ENCODE measurements at regions not wholly inside any gene's neighbourhood (a gene's known extent, or its start where the extent isn't known, plus 50 kb on each side); places are given as distances from the start of the nearest gene placed in this dataset.

DNA sequence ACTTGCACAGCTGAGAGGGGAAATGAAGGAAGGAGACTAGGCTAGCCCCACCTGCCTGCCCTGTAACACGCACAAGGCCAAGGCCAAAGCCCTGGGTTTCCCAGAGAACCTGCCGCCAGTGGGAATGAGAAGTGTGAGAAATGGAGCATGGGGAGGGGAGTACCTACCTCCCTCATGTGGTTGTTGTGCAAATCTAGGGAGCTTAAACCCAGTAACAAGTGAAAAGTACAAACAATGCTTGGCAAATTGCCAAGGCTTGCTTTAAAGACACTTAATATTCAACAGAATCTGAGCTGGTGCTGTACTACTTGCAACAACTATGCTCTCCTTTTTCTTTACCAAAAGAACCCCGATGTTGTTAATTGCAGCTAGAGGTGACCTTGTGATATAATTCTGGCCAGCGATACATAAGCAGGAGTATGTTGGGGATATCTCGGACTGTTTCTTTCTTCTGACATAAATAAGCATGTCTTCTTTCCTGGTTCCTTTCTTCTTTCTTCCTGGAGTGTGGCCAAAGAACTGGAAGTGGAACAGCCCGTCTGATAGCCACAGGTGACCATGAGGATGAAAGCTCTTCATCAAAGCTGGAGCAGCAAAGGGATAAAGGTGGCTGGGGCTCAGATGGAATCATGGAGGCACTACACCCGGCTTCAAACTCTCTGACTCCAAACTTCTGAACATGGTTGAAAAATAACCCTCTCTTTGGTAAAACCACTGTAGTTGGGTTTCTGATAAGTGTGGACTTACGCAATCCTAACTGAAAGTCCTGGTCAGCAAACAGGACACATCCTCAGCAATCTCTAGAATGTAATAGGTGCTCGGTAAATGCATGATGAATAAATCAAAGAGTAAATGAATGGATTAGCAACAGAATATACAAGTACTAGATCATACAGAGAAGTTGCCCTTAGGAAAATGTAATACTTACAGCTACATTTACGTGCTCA, 207.9 kb downstream of the NUAK1 start:
- TF ChIP-seq, protein P1, sequence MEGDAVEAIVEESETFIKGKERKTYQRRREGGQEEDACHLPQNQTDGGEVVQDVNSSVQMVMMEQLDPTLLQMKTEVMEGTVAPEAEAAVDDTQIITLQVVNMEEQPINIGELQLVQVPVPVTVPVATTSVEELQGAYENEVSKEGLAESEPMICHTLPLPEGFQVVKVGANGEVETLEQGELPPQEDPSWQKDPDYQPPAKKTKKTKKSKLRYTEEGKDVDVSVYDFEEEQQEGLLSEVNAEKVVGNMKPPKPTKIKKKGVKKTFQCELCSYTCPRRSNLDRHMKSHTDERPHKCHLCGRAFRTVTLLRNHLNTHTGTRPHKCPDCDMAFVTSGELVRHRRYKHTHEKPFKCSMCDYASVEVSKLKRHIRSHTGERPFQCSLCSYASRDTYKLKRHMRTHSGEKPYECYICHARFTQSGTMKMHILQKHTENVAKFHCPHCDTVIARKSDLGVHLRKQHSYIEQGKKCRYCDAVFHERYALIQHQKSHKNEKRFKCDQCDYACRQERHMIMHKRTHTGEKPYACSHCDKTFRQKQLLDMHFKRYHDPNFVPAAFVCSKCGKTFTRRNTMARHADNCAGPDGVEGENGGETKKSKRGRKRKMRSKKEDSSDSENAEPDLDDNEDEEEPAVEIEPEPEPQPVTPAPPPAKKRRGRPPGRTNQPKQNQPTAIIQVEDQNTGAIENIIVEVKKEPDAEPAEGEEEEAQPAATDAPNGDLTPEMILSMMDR (IDR thresholded peaks at IDR 0.05) = no peak
- TF ChIP-seq POLR2A (IDR thresholded peaks at IDR 0.05) (no peak), POLR2AphosphoS5 (IDR thresholded peaks at IDR 0.05; ENCODE audit: insufficient read depth in 1 of 2, low read depth in 1 of 2) (no peak)
